Femur (tissue), 1 donor: ENCODE measurements at regions not wholly inside any gene's neighbourhood (a gene's known extent, or its start where the extent isn't known, plus 50 kb on each side); places are given as distances from the start of the nearest gene placed in this dataset.
"Not testable (repeated sequence)": the region's sequence is repeated elsewhere in the genome, so short reads cannot be mapped to it uniquely, and the experiment has no call there.

Source experiments
- DNase-seq: peaks from one replicate; pipeline ENCODE4 v3.0.0-alpha.2; 2017

GRCh38 chr3:31053299-31053698 lies 158.8 kb upstream of the GADL1 start:
- no peak for DNase-seq

- DNase-seq = no peak
Observed at GRCh38 chr3:31054032-31054431, 159.6 kb upstream of the GADL1 start.

GRCh38 chr3:31055757-31056156 lies 161.3 kb upstream of the GADL1 start:
- DNase-seq = no peak

- no peak for DNase-seq
Observed at GRCh38 chr3:31057891-31058290, 163.4 kb upstream of the GADL1 start.

- DNase-seq = no peak
Observed at GRCh38 chr3:31064021-31064420, 169.6 kb upstream of the GADL1 start.

- no peak for DNase-seq
Observed at GRCh38 chr3:31065765-31066164, 171.3 kb upstream of the GADL1 start.

- peak; percentile 81 for DNase-seq
Observed at GRCh38 chr3:31067004-31067403, 172.5 kb upstream of the GADL1 start.

- DNase-seq = no peak
Observed at GRCh38 chr3:31075471-31075870, 181.0 kb upstream of the GADL1 start.

- no peak for DNase-seq
Observed at GRCh38 chr3:31075876-31076275, 181.4 kb upstream of the GADL1 start.

GRCh38 chr3:31077021-31077601 lies 182.7 kb upstream of the GADL1 start:
- DNase-seq = no peak

GRCh38 chr3:31077826-31078225 lies 183.4 kb upstream of the GADL1 start:
- no peak for DNase-seq

GRCh38 chr3:31079689-31080088 lies 185.2 kb upstream of the GADL1 start:
- DNase-seq = no peak

GRCh38 chr3:31081018-31081662 lies 186.7 kb upstream of the GADL1 start:
- DNase-seq = no peak

GRCh38 chr3:31086148-31086547 lies 191.7 kb upstream of the GADL1 start:
- no peak for DNase-seq

- no peak for DNase-seq
Observed at GRCh38 chr3:31086698-31087097, 192.2 kb upstream of the GADL1 start.

GRCh38 chr3:31091748-31092147 lies 197.3 kb upstream of the GADL1 start:
- DNase-seq = no peak

- DNase-seq = no peak
Observed at GRCh38 chr3:31092748-31093589, 198.5 kb upstream of the GADL1 start.

- no peak for DNase-seq
Observed at GRCh38 chr3:31093606-31094005, 199.1 kb upstream of the GADL1 start.

- no peak for DNase-seq
Observed at GRCh38 chr3:31094048-31094447, 199.6 kb upstream of the GADL1 start.

GRCh38 chr3:31095255-31095654 lies 200.8 kb upstream of the GADL1 start:
- DNase-seq = no peak

GRCh38 chr3:31096661-31097395 lies 202.4 kb upstream of the GADL1 start:
- DNase-seq = no peak

GRCh38 chr3:31100519-31100918 lies 206.1 kb upstream of the GADL1 start:
- DNase-seq = no peak

- DNase-seq = not testable (repeated sequence)
Observed at GRCh38 chr3:31101285-31101684, 206.8 kb upstream of the GADL1 start.
